K562 (cell line): ENCODE measurements at regions not wholly inside any gene's neighbourhood (a gene's known extent, or its start where the extent isn't known, plus 50 kb on each side); places are given as distances from the start of the nearest gene placed in this dataset.
"Not testable (repeated sequence)": the region's sequence is repeated elsewhere in the genome, so short reads cannot be mapped to it uniquely, and the experiment has no call there.

Experiments
- TGIF2 ChIP-seq: sonication (generic); formaldehyde crosslinking; IDR thresholded peaks from 2 replicates; pipeline ENCODE4 v1.8.1; 2022; ENCODE audit warnings: mild to moderate bottlenecking, missing genetic modification reagents, moderate library complexity
- ZBTB34 ChIP-seq: fragments of 250-450 bp; sonication (Bioruptor Pico); IDR thresholded peaks from 2 replicates; pipeline ENCODE4 v1.8.0; 2021; ENCODE audit warnings: mild to moderate bottlenecking, moderate library complexity
- ZNF431 ChIP-seq: sonication (generic); formaldehyde crosslinking; IDR thresholded peaks from 2 replicates; pipeline ENCODE4 v1.8.0; 2022; ENCODE audit warnings: mild to moderate bottlenecking, missing genetic modification reagents
- TF ChIP-seq, protein P1 (sequence below), 3 experiments: IDR thresholded peaks in 2 of 3; conservative IDR thresholded peaks in 1 of 3; 2 replicates each; pipeline ENCODE4 v1.5.1; 2011 to 2012; ENCODE audit warnings: low read length in 3 of 3, mild to moderate bottlenecking in 3 of 3, control low read depth in 2 of 3, improper control_type of control experiment in 1 of 3, inconsistent platforms in 1 of 3, low read depth in 1 of 3, mixed read lengths in 1 of 3, moderate library complexity in 1 of 3; ENCODE audit not compliant: insufficient read depth in 2 of 3

DNA sequence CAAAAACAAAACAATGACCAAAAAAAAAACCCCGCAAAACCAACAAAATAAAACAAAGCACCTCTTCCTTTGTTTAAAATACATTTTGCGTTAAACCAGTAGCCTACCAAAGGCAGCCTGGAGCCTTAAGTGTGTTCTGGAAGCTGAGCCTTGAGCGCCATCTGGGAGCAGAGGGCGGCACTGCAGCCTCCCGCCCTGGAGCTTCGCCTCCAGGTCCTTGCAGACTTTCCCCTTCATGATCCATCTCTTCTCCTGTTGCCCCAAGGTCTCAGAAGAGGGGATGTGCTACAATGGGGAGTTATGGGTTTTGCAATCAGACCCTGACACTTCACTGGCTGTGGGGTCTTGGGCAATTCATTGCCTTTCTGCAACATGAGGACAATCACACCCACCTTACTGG, 204.9 kb downstream of the NPIPA8 start:
- TF ChIP-seq, protein P1, sequence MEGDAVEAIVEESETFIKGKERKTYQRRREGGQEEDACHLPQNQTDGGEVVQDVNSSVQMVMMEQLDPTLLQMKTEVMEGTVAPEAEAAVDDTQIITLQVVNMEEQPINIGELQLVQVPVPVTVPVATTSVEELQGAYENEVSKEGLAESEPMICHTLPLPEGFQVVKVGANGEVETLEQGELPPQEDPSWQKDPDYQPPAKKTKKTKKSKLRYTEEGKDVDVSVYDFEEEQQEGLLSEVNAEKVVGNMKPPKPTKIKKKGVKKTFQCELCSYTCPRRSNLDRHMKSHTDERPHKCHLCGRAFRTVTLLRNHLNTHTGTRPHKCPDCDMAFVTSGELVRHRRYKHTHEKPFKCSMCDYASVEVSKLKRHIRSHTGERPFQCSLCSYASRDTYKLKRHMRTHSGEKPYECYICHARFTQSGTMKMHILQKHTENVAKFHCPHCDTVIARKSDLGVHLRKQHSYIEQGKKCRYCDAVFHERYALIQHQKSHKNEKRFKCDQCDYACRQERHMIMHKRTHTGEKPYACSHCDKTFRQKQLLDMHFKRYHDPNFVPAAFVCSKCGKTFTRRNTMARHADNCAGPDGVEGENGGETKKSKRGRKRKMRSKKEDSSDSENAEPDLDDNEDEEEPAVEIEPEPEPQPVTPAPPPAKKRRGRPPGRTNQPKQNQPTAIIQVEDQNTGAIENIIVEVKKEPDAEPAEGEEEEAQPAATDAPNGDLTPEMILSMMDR (IDR thresholded peaks at IDR 0.05 in 2 of 3, conservative IDR thresholded peaks at IDR 0.05 in 1 of 3; ENCODE audit: insufficient read depth in 2 of 3, low read depth in 1 of 3, low read length in 3 of 3) = peak; percentile 19 to 52 (median 26); a peak in 4 of 6 replicates
- TF ChIP-seq TGIF2 (CRISPR knock-in tag); ZBTB34 (CRISPR knock-in tag); ZNF431: not testable (repeated sequence)
